OCI-LY3 (cell line): ENCODE measurements at regions not wholly inside any gene's neighbourhood (a gene's known extent, or its start where the extent isn't known, plus 50 kb on each side); places are given as distances from the start of the nearest gene placed in this dataset.

Experiments
- H2AFZ ChIP-seq: fragments of 200-600, 300-600 bp; shearing (Covaris generic); 2 replicates; pipeline ENCODE4 v1.6.0; 2014; ENCODE audit warnings: antibody characterized with exemption, low read depth, low read length
- H3K27ac ChIP-seq: fragments of 200-600, 300-600 bp; sonication (generic); 2 replicates; pipeline ENCODE4 v1.5.1; 2014; ENCODE audit warnings: mild to moderate bottlenecking, low read length, moderate library complexity, mixed read lengths
- H3K27me3 ChIP-seq: fragments of 200-600, 300-600 bp; sonication (generic); 2 replicates; pipeline ENCODE4 v1.6.1; 2014; ENCODE audit warnings: low read depth, low read length, mixed read lengths
- H3K36me3 ChIP-seq: fragments of 200-600, 300-600 bp; sonication (generic); replicated peaks from 2 replicates; pipeline ENCODE3; 2014; ENCODE audit warnings: low read depth, low read length, mixed read lengths
- H3K4me1 ChIP-seq: fragments of 300-600, 200-600 bp; sonication (generic); 2 replicates; pipeline ENCODE4 v1.6.1; 2014; ENCODE audit warnings: low read length, mixed read lengths
- H3K4me2 ChIP-seq: fragments of 200-600, 300-600 bp; sonication (generic); 2 replicates; pipeline ENCODE4 v1.6.1; 2014; ENCODE audit warnings: low read length, mixed read lengths
- H3K4me3 ChIP-seq: fragments of 300-600, 200-600 bp; sonication (generic); 2 replicates; pipeline ENCODE4 v1.5.1; 2014; ENCODE audit warnings: antibody characterized with exemption, mild to moderate bottlenecking, low read length, moderate library complexity
- H3K79me2 ChIP-seq: fragments of 300-600, 200-600 bp; shearing (Covaris generic); 2 replicates; pipeline ENCODE4 v1.6.1; 2014; ENCODE audit warnings: mild to moderate bottlenecking, low read length, mixed read lengths
- H3K9ac ChIP-seq: fragments of 300-600, 200-600 bp; shearing (Covaris generic); 2 replicates; pipeline ENCODE4 v1.6.0; 2014; ENCODE audit warnings: mild to moderate bottlenecking, low read length, moderate library complexity
- H3K9me3 ChIP-seq: fragments of 200-600, 300-600 bp; shearing (Covaris generic); 2 replicates; pipeline ENCODE4 v1.6.1; 2014; ENCODE audit warnings: low read length, mixed read lengths; ENCODE audit not compliant: insufficient read depth
- H4K20me1 ChIP-seq: fragments of 200-600, 300-600 bp; sonication (generic); 2 replicates; pipeline ENCODE4 v1.6.1; 2016; ENCODE audit warnings: low read length, mixed read lengths; ENCODE audit not compliant: insufficient read depth
- CTCF ChIP-seq: fragments of 200-600, 300-600 bp; sonication (generic); IDR thresholded peaks from 2 replicates; pipeline ENCODE4 v1.5.1; 2014; ENCODE audit warnings: antibody characterized with exemption, low read length, low read depth
- EZH2phosphoT487 ChIP-seq: fragments of 200-600 bp; shearing (Covaris generic); IDR thresholded peaks from 2 replicates; pipeline ENCODE4 v1.6.1; 2018; ENCODE audit warnings: antibody characterized with exemption, mixed run types, low read depth

DNA sequence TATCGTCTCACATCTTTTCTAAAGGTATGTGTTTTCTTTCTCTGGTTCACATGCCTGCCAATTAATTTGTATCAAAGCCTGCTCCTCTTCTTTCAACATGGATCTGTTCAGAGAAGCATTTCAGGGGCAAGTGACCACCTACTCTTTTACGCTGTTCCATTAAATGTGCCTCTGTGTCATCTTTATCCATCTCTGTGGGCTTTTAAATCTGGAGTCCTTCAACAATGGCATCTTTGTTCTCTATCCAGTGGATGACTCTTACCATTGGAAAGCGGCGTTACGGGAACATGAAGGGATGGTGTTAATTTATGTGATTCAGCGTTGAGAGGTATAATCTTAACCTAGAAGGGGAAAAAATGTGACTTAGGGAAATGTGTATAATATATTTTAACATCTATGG lies 92.7 kb upstream of the CFAP20DC start:
- no peak overlapping the region for H3K9ac ChIP-seq
- no peaks in the 10 kb centered on the region for H3K36me3 ChIP-seq
- no peaks in the 10 kb centered on the region for H3K79me2 ChIP-seq
- H3K27ac ChIP-seq: no peak overlapping the region
- H3K9me3 ChIP-seq: peaks cover 3% of the 10 kb centered on the region
- TF ChIP-seq EZH2phosphoT487: no peak
- no peak for TF ChIP-seq CTCF
- no peaks in the 10 kb centered on the region for H4K20me1 ChIP-seq
- H3K4me1 ChIP-seq: no peaks in the 10 kb centered on the region
- no peak overlapping the region for H2AFZ ChIP-seq
- H3K4me2 ChIP-seq: no peak overlapping the region
- H3K4me3 ChIP-seq: no peak overlapping the region
- no peaks in the 10 kb centered on the region for H3K27me3 ChIP-seq

DNA sequence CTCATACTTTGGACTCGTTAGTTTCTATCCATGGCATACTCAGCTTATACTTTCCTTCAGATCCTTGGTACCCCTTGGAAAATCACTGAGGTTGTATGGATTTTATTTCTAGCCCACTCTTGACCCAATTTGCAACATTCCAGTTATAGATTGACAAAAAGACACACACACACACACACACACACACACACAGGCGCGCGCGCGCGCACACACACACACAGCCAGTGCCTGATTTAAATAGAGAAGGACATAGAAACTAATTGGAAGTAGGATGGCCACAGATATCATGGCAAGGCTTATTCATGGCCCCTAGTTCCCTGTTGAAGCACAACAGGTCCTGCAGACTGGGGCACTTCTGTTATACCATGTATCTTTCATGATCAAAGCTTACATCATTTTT lies 89.1 kb upstream of the CFAP20DC start:
- Histone ChIP-seq H4K20me1 (no peaks in the 10 kb centered on the region), H3K4me3 (no peak overlapping the region), H3K27ac (no peak overlapping the region), H3K79me2 (no peaks in the 10 kb centered on the region), H3K27me3 (no peaks in the 10 kb centered on the region), H3K4me1 (no peaks in the 10 kb centered on the region), H3K36me3 (no peaks in the 10 kb centered on the region), H2AFZ (no peak overlapping the region), H3K4me2 (no peak overlapping the region), H3K9ac (no peak overlapping the region), H3K9me3 (no peaks in the 10 kb centered on the region)
- TF ChIP-seq EZH2phosphoT487 (no peak), CTCF (no peak)

- Histone ChIP-seq H3K36me3 (no peaks in the 10 kb centered on the region), H3K4me3 (no peak overlapping the region), H3K4me2 (no peak overlapping the region), H3K79me2 (no peaks in the 10 kb centered on the region), H3K9me3 (no peaks in the 10 kb centered on the region), H3K4me1 (no peaks in the 10 kb centered on the region), H4K20me1 (no peaks in the 10 kb centered on the region), H3K27me3 (no peaks in the 10 kb centered on the region), H3K9ac (no peak overlapping the region), H3K27ac (no peak overlapping the region), H2AFZ (no peak overlapping the region)
- TF ChIP-seq EZH2phosphoT487 (no peak), CTCF (no peak)
Measured at GRCh38 chr3:59137415-59137814, 87.6 kb upstream of the CFAP20DC start.

DNA sequence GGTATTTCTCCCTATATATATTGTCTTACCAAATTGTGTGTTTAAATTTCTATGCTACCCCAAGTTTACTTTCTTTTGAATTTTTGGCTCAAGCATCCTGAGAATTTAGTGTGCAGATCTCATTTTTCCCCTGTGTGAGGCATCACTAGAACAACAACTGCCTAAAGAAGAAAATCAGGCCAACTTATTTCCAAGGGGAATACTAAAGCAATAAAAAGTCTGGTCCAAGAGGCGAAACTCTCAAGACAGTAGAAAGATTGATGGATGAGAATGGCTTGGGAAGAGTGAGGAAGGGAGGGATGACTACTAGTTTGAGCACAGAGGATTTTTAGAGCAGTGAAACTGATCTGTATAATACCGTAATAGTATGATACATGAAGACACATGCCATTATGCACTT lies 86.3 kb upstream of the CFAP20DC start:
- no peaks in the 10 kb centered on the region for H4K20me1 ChIP-seq
- H3K36me3 ChIP-seq: no peaks in the 10 kb centered on the region
- no peaks in the 10 kb centered on the region for H3K79me2 ChIP-seq
- H2AFZ ChIP-seq: no peak overlapping the region
- no peak overlapping the region for H3K4me3 ChIP-seq
- H3K27ac ChIP-seq: no peak overlapping the region
- no peak for TF ChIP-seq CTCF
- no peak for TF ChIP-seq EZH2phosphoT487
- no peaks in the 10 kb centered on the region for H3K4me1 ChIP-seq
- H3K9me3 ChIP-seq: no peaks in the 10 kb centered on the region
- no peak overlapping the region for H3K4me2 ChIP-seq
- H3K9ac ChIP-seq: no peak overlapping the region
- H3K27me3 ChIP-seq: no peaks in the 10 kb centered on the region
